Peyer's patch (tissue), 4 donors: ENCODE measurements at regions not wholly inside any gene's neighbourhood (a gene's known extent, or its start where the extent isn't known, plus 50 kb on each side); places are given as distances from the start of the nearest gene placed in this dataset.

Experiments
- DNase-seq, 3 donors: peaks; one replicate each; pipeline ENCODE4 v3.0.0-alpha.2; 2017 to 2019
- H3K27ac ChIP-seq, 4 donors: fragments of 200-600 bp; sonication (generic); one replicate each; pipeline ENCODE4 v1.5.1; 2016 to 2019
- H3K27me3 ChIP-seq, 2 donors: fragments of 200-600 bp; sonication (generic); one replicate each; pipeline ENCODE4 v1.5.1; 2019
- H3K36me3 ChIP-seq, 3 donors: fragments of 200-600 bp; sonication (generic); one replicate each; pipeline ENCODE4 v1.5.1; 2016 to 2019
- H3K4me1 ChIP-seq, 4 donors: fragments of 200-600 bp; sonication (generic); one replicate each; pipeline ENCODE4 v1.5.1; 2016 to 2019
- H3K4me3 ChIP-seq, 4 donors: fragments of 200-600 bp; sonication (generic); 1 replicate in 3 of 4; 2 replicates in 1 of 4; pipeline ENCODE4 v1.5.1; 2016 to 2019; ENCODE audit warnings: mild to moderate bottlenecking in 1 of 4
- H3K9me3 ChIP-seq, 4 donors: fragments of 200-600 bp; sonication (generic); one replicate each; pipeline ENCODE4 v1.5.1; 2016 to 2019; ENCODE audit warnings: mild to moderate bottlenecking in 1 of 4
- POLR2A ChIP-seq, 2 donors: fragments of 450-650 bp; IDR thresholded peaks; one replicate each; pipeline ENCODE4 v1.5.1; 2017; ENCODE audit warnings: antibody characterized with exemption in 2 of 2, mild to moderate bottlenecking in 2 of 2, moderate library complexity in 2 of 2
- TF ChIP-seq, protein P1 (sequence below), 6 experiments: fragments of 450-650 bp in 4 of 6; fragments of 200-600 bp in 2 of 6; sonication (generic) in 1 of 6; IDR thresholded peaks; one replicate each; pipeline ENCODE4 v1.5.1; 2017 to 2019; ENCODE audit warnings: antibody characterized with exemption in 6 of 6, mild to moderate bottlenecking in 3 of 6, moderate library complexity in 1 of 6

DNA sequence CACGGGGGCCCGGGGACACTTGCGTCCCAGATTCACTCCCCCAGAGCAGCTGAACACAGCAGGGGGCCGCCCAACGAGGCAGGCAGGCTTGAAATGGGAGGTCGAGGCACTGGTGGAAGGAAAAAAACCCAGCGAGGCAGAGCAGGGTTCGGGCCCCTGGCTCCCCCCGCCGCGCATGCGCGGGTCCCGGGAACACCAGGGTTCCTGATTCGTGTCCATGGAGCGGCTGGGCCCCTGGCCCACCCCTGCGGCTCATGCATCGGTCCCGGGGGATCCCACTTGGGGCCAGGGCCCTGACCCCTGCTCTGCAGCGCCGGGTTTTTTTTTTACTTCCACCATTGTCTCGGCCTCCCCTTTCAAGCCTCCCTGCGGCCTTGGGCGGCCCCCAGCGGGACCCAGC is 321.5 kb downstream of the ALG10 start:
- H3K27ac ChIP-seq: no peak overlapping the region
- no peaks in the 10 kb centered on the region for H3K4me1 ChIP-seq
- H3K4me3 ChIP-seq: no peak overlapping the region
- peaks cover 0 to 59% (median 21%) of the 10 kb centered on the region in 4 donors for H3K9me3 ChIP-seq
- TF ChIP-seq POLR2A (IDR thresholded peaks at IDR 0.05): no peak
- TF ChIP-seq, protein P1, sequence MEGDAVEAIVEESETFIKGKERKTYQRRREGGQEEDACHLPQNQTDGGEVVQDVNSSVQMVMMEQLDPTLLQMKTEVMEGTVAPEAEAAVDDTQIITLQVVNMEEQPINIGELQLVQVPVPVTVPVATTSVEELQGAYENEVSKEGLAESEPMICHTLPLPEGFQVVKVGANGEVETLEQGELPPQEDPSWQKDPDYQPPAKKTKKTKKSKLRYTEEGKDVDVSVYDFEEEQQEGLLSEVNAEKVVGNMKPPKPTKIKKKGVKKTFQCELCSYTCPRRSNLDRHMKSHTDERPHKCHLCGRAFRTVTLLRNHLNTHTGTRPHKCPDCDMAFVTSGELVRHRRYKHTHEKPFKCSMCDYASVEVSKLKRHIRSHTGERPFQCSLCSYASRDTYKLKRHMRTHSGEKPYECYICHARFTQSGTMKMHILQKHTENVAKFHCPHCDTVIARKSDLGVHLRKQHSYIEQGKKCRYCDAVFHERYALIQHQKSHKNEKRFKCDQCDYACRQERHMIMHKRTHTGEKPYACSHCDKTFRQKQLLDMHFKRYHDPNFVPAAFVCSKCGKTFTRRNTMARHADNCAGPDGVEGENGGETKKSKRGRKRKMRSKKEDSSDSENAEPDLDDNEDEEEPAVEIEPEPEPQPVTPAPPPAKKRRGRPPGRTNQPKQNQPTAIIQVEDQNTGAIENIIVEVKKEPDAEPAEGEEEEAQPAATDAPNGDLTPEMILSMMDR (IDR thresholded peaks at IDR 0.05): no peak
- no peak for DNase-seq
- no peaks in the 10 kb centered on the region for H3K27me3 ChIP-seq
- H3K36me3 ChIP-seq: no peaks in the 10 kb centered on the region

DNA sequence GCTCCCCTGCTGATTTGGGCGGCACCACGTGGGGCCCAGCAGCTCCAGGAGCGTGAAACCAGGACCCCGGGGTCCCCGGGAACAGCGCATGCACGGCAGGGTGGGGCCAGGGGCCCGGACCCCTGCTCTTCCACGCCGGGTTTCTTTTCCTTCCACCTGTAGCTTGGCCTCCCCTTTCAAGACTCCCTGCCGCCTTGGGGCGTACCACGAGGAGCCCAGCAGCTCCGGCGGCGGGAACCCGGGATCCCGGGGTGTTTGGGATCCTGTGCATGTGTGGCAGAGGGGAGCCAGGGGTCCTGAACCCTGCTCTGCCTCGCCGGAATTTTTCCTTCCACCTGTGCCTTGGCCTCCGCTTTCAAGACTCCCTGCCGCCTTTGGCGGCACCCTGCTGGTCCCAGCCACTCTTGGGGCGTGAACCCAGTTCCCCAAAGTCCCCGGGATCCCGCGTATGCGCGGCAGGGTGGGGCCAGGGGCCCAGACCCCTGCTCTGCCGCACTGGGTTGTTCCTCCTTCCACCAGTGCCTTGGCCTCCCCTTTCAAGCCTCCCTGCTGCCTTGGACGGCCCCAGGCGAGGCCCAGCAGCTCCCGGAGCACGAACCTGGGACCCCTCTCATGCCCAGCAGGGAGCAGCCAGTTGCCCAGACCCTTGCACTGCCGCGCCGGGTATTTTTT is 322.7 kb downstream of the ALG10 start:
- no peak for DNase-seq
- no peak for TF ChIP-seq POLR2A (IDR thresholded peaks at IDR 0.05)
- TF ChIP-seq, protein P1 (IDR thresholded peaks at IDR 0.05): no peak
- Histone ChIP-seq H3K4me1 (no peaks in the 10 kb centered on the region), H3K36me3 (no peaks in the 10 kb centered on the region), H3K27ac (no peak overlapping the region), H3K4me3 (no peak overlapping the region), H3K9me3 (peaks cover 0 to 53% (median 19%) of the 10 kb centered on the region in 4 donors), H3K27me3 (no peaks in the 10 kb centered on the region)

GRCh38 chr12:34345801-34346200 is 323.5 kb downstream of the ALG10 start:
- H3K36me3 ChIP-seq: no peaks in the 10 kb centered on the region
- H3K4me3 ChIP-seq: no peak overlapping the region
- H3K27me3 ChIP-seq: no peaks in the 10 kb centered on the region
- H3K9me3 ChIP-seq: peaks cover 0 to 53% (median 19%) of the 10 kb centered on the region in 4 donors
- no peaks in the 10 kb centered on the region for H3K4me1 ChIP-seq
- no peak overlapping the region for H3K27ac ChIP-seq
- DNase-seq: no peak
- TF ChIP-seq, protein P1 (IDR thresholded peaks at IDR 0.05): no peak
- TF ChIP-seq POLR2A (IDR thresholded peaks at IDR 0.05): no peak

- TF ChIP-seq POLR2A (IDR thresholded peaks at IDR 0.05): no peak
- TF ChIP-seq, protein P1 (IDR thresholded peaks at IDR 0.05): no peak
- H3K4me1 ChIP-seq: no peaks in the 10 kb centered on the region
- H3K36me3 ChIP-seq: no peaks in the 10 kb centered on the region
- no peak for DNase-seq
- H3K4me3 ChIP-seq: no peak overlapping the region
- H3K9me3 ChIP-seq: peaks cover 0 to 55% (median 16%) of the 10 kb centered on the region in 4 donors
- no peaks in the 10 kb centered on the region for H3K27me3 ChIP-seq
- H3K27ac ChIP-seq: no peak overlapping the region
These were observed 324.2 kb downstream of the ALG10 start for GRCh38 chr12:34346372-34347034.

DNA sequence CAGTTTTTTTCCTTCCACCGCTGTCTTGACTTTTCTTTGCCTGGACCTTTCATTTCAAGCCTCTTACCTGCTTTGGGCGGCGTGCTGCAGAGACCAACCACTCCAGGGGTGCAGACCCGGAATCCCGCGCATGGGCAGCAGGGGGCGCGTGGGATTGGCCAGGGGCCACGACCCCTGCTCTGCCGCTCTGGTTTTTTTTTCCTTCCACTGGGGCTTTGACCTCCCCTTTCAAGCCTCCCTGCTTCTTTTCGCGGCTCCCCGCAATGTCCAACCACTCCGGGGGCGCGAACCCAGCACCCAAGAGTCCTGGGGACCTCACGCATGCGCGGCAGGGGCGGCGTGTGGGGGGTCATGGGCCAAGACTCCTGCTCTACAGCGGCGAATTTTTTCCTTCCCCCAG is 325.1 kb downstream of the ALG10 start:
- TF ChIP-seq, protein P1 (IDR thresholded peaks at IDR 0.05): no peak
- TF ChIP-seq POLR2A (IDR thresholded peaks at IDR 0.05): no peak
- H3K9me3 ChIP-seq: peaks cover 0 to 60% (median 16%) of the 10 kb centered on the region in 4 donors
- H3K4me1 ChIP-seq: no peaks in the 10 kb centered on the region
- no peak overlapping the region for H3K27ac ChIP-seq
- H3K36me3 ChIP-seq: no peaks in the 10 kb centered on the region
- no peak for DNase-seq
- H3K4me3 ChIP-seq: no peak overlapping the region
- no peaks in the 10 kb centered on the region for H3K27me3 ChIP-seq
